RPMI8226 (cell line): ENCODE measurements at regions not wholly inside any gene's neighbourhood (a gene's known extent, or its start where the extent isn't known, plus 50 kb on each side); places are given as distances from the start of the nearest gene placed in this dataset.
"Not testable (repeated sequence)": the region's sequence is repeated elsewhere in the genome, so short reads cannot be mapped to it uniquely, and the experiment has no call there.

Experiments
- DNase-seq: peaks from one replicate; pipeline ENCODE4 v3.0.0-alpha.2; 2015

DNA sequence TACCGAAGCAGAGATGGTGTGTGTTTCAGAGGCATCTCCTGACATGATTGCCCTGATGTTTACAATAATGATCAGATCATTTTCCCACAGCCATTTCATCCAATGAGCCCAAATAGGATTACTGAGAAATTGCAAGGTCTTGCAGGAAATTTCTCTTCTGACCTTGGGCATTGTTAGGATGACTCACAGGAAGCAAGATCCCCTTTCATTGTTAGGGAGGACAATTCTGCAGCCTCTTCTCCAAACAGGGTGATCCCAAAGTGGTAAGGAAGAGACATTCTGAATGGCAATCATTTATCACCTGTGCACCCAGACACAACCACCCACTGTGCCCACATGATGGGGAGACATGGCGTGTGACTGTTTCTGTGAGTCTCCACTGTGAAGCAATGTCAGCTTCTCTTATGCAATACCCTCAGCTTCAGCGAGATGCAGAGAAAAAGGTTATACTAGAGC is 306.7 kb upstream of the XYLT1 start:
- DNase-seq, result no peak

DNA sequence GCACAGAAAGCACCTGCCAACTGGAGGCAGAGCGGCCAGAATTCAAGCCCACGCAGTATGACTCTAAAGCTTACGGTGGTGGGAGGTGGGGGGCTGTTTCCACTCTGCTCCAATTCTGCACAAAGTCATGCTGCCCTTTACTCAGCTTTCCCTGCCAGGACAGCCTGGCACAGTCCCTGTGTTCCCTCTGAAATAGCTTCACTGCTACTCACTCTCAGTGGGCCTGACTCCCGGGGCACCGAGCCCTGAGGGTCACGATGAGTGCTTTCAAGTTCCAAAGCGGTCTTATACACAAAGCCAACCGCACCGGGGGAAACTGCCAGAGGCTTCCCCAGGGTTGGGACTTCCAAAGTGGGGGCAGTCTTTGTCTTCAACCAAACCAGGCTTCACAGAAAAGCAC is 306.1 kb upstream of the XYLT1 start:
- DNase-seq, result no peak

DNA sequence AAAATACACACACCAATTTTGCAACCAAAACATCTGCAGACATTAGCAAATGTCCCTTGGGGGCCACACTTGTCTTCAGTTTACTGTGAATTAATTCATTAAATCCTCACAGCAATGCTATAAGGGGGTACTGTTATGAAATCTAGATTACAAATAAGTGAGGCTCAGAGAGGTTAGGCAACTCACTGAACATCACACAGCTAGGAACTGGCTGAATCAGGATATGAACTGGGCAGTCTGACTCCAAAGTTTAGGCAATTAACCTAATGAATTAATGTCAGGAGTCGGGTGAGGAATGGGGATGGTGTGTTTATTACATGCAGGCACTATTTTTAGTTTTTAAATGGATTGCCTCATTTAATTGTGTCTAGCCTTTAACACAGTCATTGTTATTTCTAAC is 305.7 kb upstream of the XYLT1 start:
- DNase-seq, result no peak

DNA sequence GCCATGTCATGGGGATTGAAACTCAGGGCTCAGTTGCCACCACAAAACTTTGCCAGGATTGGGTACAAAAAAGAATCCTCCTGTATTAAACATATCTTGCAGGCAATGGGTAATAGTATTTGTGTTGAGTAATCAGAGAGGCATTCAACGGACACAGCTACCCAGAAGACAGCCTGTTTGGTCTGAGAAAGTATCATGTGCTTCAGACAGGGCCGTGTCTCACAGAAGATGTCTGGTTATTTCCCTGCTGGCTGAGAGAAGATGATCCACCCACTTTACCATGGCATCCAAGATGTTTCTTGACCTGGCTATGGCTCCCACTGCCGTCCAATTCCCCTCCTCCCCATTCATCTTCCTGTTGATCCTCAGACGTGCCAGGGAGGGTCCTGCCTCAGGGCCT is 304.3 kb upstream of the XYLT1 start:
- no peak for DNase-seq

DNA sequence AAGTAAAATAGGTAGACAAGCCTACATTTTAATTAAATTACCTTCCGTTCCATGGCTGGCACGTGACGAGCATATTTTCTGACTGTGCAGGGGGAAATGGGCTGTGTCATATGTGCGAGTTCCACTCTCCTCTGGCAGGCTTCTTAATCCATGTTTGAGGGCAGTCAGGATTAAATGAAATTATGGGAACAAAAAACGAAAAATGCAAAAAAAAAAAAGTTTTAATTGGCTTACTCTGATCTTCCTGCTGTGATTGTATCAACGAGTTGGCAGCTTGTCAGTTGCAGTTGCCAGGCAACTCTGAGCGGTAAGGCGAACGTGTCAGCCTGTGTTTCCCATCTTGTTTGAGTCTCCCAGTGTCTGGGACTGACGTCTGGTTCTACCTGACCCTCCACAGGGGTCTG is 302.9 kb upstream of the XYLT1 start:
- DNase-seq, result no peak

DNA sequence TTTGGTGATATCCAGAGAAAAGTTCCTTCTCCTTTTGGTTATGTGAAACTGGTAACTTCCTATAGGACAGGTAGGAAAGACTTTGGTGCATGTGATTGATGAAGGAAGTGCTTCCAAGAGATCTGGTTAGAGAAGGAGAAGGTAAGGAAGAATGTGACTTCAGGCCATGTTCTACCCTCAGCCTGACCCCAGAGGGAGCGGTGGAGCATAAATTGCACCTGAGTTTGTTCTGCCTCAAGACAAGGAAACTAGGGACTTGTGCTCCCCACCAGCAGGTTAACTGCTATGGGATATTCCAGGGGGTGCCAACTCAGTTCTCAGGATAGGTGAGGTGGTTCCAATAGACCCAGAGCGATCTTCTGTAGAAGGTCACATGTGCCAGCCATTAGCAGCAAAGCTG is 299.3 kb upstream of the XYLT1 start:
- no peak for DNase-seq

DNA sequence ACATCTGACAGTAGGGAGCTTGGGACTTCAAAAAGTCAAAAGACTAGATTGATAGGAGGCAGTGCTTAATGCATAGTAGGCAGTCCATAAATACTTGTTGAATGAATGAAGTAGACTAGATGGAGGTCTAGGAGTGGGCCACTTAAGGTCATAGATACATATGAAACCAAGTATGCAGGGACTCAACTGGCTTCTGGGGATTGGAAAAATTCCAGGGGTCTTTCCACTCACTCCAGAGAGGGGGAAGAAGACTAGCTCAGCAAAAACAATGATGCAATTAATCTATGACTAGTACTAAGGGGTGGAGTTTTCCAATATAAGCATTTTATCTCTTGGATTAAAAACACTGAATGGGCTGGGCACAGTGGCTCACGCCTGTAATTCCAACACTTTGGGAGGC is 298.3 kb upstream of the XYLT1 start:
- DNase-seq, result no peak

DNA sequence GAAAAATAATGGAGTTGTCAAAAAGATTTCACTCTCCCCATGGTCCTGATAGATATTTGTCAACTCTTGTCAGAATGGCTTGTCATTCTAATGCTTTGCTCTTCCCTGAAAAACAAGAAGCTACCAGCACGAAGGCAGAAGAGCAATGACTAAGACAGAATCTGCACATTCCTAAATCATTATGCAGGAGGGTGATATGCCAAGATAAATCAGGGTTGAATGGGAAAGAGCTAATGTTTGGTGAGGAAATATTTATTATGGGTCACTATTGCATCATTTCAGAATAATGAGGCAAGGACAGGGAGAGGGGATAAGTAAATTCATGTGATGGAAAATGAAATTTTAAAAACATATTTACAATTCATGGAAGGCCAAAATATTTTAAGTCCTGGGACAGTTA is 297.5 kb upstream of the XYLT1 start:
- no peak for DNase-seq

DNA sequence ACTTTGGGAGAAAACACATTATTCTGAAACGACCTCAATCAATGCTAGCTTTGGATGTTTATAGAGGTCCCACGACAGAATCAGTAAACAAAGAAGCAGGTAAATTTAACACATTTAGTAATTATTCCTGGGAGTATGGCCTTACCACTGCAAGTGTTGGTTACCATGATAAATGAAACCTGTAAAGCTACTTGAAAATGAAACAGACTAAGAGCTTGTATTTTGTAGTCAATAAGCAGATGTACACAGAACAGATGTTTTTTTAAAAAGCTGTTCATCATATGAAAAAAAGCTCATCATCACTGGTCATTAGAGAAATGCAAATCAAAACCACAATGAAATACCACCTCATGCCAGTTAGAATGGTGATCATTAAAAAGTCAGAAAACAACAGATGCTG is 295.3 kb upstream of the XYLT1 start:
- DNase-seq, result no peak

DNA sequence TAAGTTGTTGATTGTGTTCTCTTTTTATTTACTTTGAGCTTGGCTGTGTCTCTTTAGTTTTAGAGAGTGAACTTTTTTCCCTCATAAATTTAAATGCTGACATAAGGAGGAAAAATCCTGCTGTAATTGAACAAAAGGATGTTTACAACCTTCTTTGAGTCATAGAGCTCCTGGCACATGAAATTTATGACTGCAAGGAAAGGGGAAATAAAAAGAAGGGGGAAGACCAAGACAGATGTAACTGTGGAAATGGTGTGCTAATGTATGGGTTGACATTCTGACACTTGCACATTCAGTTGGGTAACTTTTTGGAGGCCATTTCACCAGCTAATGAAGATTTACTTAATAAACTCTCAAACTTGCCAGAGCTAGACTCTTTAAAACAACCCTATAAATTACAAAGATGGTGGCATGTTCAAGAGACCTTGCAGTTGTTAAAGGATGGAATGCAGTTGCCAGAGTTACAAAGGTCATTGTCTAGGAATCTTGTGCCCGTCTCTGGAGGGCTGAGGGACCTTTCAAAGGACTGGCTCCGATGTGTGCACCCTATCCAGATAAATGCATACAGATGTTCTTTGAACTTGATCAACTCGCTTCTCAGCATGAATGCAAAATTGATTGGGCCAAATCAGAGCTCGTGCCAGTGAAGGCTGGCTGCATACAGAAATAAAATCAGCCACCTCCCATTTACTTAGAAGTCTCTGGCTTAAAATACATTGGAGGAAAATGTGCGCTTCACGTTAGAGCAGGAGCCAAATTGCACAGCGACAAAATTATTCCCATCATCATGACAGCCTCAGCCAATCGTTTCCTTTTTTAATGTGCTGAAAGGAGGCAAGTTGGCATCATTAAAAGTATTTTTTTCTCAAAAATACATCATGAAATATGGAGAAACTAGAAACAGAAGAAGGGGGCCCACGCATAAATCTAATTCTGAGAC is 289.0 kb upstream of the XYLT1 start:
- no peak for DNase-seq

DNA sequence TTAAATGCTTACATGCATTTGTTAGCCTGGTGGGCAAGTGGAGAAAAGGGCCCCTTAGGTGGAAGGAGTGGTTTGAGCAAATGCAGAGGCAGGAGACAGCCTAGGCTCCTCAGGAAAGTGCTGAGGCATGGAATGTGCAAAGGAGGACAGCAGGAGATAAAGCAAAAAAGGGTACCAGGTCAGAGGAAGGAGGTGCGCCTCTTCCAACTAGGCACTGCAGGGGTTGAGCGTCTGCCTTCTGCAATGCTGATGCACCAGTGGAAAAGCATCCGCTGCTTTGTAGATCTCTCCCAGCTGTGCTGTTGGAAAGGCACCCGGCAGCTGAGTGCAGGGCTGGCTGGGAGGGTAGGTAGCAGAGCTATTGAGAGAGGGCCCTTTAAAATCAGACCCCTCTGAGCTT is 287.0 kb upstream of the XYLT1 start:
- no peak for DNase-seq

DNA sequence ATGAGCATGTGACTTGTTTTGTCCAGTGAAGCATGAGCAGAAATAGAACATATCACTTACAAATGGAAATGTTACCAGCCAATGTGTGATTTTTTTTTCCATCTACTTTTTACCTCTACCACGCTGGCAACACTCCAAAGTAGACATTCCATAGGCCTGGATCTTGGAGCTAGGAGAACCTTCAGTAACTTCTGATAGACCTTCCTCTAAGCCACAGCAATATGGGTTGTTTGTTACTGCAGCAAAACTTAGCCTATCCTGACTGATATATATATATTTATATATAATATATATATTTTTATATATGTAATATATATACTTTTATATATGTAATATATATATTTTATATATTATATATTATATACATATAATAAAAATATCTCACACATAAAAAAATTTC is 284.4 kb upstream of the XYLT1 start:
- DNase-seq, result no peak

DNA sequence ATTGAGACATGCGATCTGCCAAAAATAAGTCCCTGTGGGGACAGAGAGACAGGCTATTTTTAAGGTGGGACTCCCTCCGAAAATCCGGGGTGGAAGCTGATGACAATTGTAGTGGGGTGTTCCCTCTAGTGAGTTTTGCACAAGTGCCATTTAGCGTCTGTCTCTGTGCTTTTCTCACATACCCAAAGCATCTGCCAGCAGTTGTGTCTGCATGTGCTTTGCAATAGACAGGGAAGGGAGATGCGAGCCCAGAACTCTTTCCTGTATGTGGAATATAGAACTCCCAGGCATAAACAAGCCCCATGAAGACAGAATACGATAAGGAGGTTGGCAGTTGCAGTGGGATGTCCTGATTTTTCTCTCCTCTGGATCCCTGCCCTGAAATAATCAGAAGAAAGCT is 282.7 kb upstream of the XYLT1 start:
- no peak for DNase-seq

DNA sequence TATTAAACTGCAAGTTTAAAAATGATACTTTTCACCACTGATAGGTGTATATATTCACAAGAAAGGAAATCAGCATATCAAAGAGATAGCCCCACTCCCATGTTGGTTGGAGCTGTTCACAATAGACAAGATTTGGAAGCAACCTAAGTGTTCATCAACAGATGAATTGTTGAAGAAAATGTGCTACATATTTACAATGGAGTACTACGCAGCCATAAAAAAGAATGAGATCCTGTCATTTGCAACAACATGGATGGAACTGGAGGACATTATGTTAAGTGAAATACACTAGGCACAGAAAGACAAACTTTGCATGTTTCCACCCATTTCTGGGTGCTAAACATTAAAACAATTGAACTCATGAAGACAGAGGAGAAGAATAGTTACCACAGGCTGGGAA is 278.9 kb upstream of the XYLT1 start:
- DNase-seq, result no peak

DNA sequence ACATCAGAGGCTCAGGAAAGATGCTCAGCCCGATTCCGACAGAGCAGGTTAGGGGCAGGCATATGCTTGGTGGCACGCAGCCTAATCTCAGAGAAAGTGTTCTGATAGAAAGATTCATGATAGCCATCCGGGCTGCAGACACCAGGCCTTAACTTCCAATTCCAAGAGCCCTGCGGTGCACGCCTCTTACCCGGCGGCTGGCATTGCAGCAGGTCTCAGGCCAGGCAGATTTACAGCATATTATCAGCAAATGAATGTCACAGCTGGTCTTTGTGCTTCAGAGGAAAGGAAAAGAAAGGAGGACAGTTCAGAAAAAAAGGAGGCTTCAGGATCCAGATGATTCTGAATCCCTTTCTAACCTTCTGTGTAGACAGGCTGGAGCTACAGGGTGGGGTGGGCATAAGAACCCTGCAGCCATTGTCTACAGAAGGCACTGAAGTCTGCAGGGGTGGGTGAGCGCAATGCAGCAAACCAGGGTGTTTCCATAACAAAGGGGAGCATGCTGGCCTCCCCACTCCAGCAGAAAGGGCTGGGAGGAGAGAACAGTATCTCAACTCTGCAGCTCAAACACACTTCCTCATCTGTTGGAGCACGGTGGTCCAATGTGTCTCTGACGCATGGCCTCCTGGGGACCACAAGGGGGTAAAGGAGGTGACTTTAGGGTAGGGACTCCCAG is 277.4 kb upstream of the XYLT1 start:
- no peak for DNase-seq

DNA sequence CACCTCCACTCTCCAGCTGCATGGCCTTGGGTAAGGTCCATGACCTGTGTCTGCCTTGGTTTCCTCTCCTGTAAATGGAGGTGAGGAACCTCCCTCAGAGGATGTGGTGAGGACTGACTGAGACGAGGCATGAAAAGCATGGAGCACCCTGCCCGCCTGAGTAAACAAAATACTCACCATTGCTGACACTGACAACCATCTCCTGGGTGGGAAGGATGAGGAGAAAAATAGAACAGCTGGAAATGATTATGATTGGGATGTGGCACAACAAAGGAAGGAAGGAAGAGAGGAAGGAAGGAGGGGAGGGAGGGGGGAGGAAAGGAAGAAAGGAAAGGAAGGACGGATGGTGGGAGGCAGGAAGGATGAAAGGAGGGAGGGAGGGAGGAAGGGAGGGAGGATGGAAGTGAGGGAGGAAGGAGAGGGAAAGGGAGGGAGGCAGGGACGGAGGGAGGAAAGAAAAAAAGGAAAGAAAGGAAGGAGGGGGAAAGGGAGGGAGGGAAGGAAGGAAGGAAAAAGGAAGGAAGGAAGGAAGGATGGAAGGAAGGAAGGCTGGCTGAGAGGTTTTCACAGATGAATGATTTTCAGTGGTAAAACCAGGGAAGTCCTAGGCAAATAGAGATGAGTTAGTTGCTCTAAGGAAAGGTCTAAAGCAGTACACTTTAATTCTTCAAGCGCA is 276.5 kb upstream of the XYLT1 start:
- DNase-seq, result no peak

DNA sequence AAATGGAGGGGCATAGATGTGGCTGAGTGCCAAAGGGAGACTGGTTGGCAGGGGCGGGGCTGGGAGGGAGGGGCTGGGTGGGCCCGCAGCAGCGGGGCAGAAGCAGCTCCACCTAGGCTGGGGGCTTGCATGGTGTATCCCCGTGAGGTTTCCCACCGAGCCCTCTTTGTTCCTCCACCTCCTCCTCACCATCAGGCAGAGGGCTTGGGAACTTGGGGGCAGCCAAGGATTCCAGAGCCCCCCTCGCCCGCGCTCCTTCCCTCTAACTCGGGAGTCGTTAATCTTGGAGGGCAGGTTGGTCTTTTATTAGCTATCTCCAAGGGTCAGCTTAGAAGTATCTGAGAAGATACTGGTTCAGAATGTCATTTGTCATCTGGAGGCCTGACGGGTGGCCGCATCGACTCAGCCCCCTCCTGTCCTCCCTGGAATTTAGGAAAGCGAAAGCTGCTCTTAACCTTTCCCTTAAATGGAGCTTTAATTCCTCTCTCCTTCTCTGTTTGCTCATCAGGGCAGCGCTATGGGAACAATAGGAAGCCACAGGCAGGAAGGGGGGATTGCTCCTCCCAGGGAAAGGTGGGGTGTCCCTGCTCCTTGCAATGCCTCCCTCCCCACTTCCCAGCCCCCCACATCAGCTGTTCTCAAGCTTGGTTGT is 274.3 kb upstream of the XYLT1 start:
- no peak for DNase-seq

DNA sequence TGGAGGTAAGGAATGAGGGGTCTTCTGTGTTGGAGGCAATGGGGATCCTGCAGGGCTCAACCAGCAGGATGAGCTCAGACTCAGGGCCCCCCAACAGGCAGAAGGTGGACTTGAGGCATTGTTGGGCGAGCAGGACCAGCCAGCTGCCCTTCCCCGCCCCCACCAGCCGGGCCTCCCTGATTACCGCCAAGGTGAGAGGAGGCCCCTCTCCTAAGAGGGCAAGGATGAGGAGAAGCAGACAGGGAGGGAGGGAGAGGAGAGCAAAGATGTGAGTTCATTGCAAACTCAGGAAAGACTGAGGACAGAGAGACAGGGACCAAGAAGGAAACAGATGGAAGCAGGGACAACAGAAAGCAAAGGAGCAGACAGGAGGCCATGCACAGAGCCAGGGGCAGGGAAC is 272.8 kb upstream of the XYLT1 start:
- no peak for DNase-seq

DNA sequence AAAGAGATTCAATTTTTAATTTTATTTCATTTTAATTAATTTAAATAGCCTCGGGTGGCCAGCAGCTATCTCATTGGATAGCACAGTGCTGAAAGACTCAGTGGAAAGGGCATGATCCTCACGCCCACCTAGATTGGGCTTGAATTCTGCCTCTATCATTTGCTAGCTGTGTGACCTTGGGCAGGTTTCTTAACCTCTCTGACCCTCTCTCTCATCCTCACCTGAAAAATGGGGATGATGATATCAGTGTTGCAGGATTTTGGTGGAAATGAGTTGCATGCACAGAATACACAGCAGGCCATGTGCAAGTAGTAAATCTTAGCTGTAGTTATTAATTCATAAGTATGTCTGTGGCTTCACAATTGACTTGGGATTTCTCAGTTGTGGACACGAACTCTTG is 272.4 kb upstream of the XYLT1 start:
- no peak for DNase-seq

DNA sequence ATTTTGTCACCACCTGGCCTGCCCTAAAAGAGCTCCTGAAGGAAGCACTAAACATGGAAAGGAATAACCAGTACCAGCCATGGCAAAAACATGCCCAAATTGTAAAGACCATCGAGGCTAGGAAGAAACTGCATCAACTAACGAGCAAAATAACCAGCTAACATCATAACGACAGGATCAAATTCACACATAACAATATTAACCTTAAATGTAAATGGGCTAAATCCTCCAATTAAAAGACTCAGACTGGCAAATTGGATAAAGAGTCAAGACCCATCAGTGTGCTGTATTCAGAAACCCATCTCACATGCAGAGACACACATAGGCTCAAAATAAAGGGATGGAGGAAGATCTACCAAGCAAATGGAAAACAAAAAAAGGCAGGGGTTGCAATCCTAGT is 264.3 kb upstream of the XYLT1 start:
- DNase-seq, result not testable (repeated sequence)

DNA sequence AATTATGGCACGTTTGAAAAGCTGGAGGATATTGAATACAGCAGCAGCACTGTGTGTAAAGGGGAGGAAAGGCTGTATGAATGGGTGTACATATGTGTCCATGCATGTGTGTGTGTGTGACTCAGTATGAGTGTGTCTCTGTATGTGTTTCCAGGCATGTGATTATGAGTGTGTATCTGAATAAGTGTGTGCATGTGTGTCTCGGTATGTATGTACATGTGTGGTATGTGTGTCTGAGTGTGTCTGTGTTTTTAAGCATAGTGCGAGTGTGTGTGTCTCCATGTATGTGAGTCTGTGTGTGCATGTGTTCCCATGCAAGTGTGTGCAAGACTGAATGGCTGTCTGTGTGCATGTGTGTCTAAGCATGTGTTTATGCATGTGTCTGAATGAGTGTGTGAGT is 259.1 kb upstream of the XYLT1 start:
- no peak for DNase-seq

DNA sequence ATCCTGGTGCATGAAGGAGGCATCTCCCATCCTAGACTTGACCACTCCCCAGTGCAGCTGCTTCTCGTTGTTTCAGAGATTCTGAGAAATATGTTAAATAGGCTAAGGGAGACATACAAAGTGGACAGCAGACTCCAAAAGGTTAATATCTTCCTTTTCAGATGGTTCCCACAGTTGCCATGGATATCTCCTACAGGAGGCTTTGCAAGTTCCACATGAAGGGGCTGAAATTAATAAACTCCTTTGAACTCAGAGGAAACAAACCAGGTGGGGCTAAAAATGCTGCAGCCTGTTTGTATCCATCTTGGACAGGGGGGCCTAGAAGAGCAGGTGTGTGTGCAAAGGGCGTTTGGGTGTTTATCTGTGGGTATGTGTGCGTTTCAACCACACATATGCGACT is 257.4 kb upstream of the XYLT1 start:
- DNase-seq, result no peak

DNA sequence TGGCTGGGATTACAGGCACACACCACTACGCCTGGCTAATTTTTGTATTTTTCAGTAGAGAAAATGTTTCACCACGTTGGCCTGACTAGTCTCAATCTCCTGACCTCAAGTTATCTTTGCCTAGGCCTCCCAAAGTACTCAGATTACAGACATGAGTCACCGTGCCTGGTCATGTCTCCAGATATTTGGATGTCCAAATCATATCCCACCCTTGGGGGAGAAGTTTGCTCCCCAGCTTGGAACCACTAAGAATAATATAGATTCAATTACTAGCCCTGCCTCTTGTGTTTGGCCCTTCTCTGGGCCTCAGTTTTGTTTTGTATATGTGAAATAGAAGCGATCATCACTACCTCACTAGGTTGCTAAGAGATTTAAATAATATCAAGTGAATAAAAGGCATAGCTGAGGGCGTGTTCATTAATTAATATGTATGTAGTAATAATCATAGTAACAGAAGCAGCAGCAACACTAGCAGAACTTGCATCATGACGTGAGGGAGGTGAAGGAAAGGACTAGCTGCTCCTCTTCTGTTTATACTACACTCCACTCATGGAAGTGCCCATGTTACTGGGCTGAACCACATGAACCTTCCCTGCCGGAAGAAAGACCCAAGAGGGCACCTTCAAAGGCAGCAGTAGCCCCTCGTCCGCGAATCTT is 253.6 kb upstream of the XYLT1 start:
- no peak for DNase-seq
